GM19324 (cell line): ENCODE measurements at regions not wholly inside any gene's neighbourhood (a gene's known extent, or its start where the extent isn't known, plus 50 kb on each side); places are given as distances from the start of the nearest gene placed in this dataset.
"Not testable (repeated sequence)": the region's sequence is repeated elsewhere in the genome, so short reads cannot be mapped to it uniquely, and the experiment has no call there.

Source experiments
- ATAC-seq: cut with Tn5 transposase; IDR thresholded peaks from one replicate; pipeline ENCODE4 v1.9.1; 2021; ENCODE audit warnings: mild to moderate bottlenecking, moderate library complexity; ENCODE audit not compliant: unreplicated experiment, low FRiP score

- ATAC-seq = not testable (repeated sequence)
Measured at GRCh38 chr19:28434365-28434764, 778.6 kb downstream of the UQCRFS1 start.

GRCh38 chr19:28433166-28433565 lies 779.8 kb downstream of the UQCRFS1 start:
- not testable (repeated sequence) for ATAC-seq

DNA sequence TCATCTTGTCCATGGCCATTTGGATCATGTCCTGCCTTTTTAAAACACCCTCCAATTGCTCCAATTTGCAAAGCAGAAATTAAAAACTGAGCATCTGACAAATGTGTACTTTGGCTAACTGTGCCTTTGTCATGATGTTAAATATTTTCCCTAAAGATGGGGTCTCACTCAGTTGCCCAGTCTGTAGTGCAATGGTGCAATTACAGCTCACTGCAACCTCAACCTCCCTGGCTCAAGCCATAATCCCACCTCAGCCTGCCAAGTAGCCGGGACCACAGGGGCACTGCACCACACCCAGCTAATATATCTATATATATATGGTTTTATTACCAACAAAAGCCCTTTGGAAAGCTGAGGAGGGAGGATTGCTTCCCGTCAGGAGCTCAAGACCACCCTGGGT lies 782.7 kb downstream of the UQCRFS1 start:
- ATAC-seq = no peak

DNA sequence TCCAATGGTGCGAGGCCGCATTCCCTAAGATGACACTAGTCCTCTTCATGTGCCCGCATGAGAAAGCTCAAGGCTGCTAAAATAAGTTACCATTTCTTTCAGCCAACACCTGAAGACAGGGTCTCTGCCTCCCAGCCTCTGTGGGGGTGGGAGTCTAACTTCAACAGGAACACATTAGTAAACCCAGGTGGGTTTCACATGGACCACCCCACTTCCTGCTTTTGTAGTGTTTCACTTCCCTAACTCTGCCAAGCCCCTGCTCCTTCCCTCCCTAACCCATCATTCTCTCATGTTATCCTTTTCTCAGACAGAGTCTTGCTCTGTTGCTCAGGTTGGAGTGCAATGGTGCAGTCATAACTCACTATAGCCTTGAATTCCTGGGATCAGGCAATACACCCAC lies 783.6 kb downstream of the UQCRFS1 start:
- no peak for ATAC-seq

- no peak for ATAC-seq
Measured at GRCh38 chr19:28428663-28429348, 784.1 kb downstream of the UQCRFS1 start.

DNA sequence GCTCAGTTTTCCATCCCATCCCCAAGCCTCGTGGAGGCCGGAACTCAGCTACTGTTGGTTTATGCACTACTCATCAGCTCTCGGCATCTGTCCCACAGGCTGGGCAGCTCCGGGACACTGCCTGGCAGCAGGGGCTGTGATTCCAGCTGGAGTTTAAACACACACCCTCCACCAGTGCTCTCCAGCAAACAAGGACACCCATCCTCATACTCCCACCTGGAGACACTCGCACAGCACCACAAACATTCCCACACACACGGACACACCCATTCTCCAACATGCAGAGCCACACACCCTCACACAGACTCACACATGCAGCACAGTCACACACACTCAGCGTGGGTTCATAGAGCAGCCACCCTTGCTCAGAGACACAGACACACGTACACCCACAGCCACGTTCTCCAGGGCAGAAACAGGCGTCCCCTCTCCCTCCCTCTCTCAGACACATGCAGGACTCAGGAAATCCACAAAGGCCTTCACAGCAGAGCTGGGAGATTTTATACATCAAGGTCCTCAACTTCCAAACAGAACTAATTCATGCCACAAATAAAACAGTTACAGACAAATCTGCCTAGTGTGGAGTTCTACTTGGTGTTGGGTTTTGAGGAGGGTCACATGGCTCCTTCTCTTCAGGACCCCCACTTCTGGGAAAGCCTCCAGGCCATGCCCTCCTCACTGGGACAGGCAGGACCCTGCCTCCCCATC lies 785.4 kb downstream of the UQCRFS1 start:
- ATAC-seq = no peak

- ATAC-seq = no peak
Measured at GRCh38 chr19:28426730-28427225, 786.2 kb downstream of the UQCRFS1 start.

DNA sequence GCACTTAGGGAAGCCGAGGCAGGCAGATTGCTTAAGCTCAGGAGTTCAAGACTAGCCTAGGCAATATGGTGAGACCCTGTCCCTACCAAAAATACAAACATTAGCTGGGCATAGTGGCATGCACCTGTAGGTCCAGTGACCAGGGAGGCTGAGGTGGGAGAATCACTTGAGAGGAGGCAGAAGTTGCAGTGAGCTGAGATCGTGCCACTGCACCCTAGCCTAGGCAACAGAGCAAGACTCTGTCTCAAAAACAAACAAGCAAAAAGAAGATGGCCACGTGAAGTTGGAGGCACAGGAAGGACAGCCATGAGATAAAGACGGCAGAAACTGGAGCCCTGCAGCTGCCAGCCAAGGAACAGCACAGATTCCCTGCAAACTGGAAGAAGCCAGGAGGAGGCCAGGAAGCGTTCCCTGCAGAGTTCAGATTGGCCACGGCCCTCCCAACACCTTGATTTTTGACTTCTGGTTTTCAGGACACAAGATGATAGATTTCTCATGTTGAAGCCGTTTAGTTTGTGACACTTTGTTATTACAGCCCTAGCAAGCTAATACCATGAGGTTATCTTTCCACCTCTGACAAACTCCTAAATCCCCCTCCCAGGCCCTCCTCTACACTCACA lies 786.7 kb downstream of the UQCRFS1 start:
- ATAC-seq = no peak

- ATAC-seq = no peak
Measured at GRCh38 chr19:28425046-28425931, 787.7 kb downstream of the UQCRFS1 start.

- ATAC-seq = no peak
Measured at GRCh38 chr19:28424662-28425045, 788.3 kb downstream of the UQCRFS1 start.

DNA sequence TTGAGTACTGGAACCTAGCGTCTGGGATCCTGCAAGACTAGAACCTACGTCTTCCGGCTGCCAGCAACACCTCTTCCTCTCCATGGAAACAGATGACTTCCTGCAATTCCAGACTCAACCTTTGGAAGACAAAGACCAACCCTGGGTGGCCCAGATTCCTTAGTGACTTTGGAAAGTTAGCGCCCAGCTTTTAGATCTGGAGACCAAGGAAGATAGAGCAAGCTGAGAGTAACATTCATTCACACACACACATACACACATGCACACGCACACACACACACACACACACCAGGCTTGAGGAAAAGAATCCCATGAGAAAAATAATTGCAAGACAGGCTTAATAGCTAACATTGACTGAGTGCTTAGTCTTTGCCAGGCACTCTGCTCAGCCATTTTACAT lies 788.9 kb downstream of the UQCRFS1 start:
- ATAC-seq = no peak

GRCh38 chr19:28422791-28423650 lies 789.9 kb downstream of the UQCRFS1 start:
- no peak for ATAC-seq

DNA sequence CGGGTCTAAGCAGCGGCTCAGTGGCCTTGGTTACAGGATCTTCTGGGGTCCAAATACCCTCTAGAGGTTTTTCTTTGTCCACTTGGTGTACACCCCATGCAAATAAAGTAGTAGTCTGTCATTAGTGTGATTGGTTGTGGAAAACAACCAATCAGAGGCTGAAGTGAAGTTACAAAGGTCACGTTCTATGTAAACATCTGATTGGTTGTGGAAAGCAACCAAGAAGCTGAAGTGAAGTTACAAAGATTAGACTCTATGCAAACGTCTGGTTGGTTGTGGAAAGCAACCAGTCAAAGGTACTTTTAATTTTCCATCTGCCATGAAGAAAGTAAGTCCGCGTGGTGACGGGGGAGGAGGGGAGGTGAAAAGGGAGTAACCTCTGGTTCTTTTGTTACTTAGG lies 790.9 kb downstream of the UQCRFS1 start:
- ATAC-seq = no peak

DNA sequence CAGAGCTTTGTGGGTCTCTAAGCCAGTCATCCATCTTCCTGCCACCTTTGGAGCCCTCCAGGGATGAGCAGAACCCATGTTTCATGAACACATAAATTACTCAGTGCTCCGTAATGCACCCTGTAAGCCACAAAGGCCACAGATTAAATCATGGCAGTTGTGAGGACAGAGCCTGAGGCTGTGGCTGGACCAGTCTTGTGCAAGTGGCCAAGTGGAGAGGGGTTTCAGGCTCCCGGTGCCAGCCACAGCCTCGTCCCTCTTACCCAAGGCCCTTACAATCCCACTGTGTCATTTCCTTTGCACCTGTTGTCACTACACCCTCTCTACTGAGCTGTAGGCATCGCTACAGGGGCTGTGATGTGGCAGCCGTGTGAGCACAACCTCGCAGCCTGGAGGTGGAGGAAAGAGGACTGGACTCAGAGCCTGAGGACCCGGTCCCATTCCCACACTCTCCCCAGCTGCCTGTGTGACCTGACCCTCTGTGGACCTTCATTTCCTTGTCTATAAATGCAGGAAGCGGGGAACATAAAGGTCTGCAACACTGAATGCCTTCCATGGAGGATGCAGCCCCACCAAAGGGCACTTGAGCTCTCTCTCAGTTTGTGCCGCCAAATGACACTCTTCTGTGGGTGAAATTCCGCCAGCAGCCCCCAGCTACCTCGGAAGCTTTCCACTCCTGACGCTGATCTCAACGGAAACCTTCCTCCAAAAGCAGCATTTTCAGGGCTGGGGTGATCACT lies 792.0 kb downstream of the UQCRFS1 start:
- no peak for ATAC-seq

DNA sequence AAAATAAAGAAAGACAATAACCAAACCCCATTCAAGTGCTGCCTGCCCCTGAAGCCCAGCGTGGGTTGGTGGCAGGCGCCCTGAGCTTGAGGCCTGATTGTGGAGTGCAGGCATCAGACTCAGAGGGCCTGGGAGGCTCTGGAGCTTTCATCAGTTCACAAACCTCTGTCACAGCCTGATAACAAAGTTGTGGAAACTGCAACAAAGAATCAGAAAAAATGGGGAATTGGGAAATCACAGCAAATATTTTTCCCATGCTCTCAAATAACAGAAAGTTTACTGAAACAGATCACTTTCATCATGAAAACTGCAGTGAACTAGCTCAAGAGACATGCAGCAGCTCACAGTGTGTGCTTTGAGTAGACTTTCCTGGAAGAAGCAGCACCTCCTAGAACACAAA lies 793.6 kb downstream of the UQCRFS1 start:
- ATAC-seq = no peak

- ATAC-seq = no peak
Measured at GRCh38 chr19:28417361-28417760, 795.6 kb downstream of the UQCRFS1 start.

DNA sequence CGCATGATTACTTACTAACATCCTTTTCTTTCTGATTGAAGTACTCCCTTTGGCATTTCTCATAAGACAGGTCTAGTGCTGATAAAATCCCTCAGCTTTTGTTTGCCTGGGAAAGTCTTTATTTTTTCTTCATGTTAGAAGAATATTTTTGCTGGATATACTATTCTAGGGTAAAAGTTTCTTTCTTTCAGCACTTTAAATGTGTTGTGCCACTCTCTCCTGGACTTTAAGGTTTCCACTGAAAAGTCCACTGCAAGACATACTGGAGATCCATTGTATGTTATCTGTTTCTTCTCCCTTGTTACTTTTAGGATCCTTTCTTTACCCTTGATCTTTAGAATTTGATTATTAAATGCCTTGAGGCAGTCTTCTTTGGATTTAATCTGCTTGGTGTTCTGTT lies 796.7 kb downstream of the UQCRFS1 start:
- ATAC-seq = no peak

DNA sequence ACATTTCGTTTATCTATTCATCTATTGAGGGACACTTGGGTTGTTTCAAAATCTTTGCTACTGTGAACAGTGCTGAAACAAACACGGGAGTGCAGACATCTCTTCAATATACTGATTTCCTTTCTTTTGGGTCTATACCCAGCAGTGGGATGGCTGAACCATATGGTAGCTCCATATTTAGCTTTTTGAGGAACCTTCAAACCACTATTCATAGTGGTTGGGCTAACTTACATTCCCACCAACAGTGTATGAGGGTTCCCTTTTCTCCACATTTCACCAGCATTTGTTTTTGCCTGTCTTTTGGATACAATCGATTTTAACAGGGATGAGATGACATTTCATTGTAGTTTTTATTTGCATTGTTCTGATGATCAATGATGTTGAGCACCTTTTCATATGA lies 798.2 kb downstream of the UQCRFS1 start:
- no peak for ATAC-seq

DNA sequence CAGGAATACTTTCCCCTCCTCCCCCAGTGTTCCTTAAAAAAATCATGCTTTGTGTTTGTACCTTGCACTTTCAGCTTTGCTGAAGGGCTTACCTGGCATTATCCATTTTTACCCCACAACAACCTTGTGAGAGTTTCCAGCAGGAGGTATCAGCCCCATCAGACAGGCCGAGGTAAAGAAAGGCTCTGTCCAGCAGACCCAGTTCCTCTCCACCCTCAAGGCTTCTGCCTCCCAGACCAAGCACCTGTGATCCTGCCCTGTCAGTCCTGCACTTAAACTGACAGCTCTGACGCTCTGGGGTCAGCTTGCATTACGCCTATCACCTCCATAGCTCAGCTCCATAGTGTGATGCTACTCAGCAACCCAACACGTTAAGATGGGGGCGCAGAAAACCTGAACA lies 803.1 kb downstream of the UQCRFS1 start:
- ATAC-seq = no peak
